GM12875 (cell line): ENCODE measurements at regions not wholly inside any gene's neighbourhood (a gene's known extent, or its start where the extent isn't known, plus 50 kb on each side); places are given as distances from the start of the nearest gene placed in this dataset.

Source experiments
- H3K4me3 ChIP-seq: one replicate; pipeline ENCODE4 v1.5.1; 2011; ENCODE audit warnings: low read depth, low read length, control low read depth
- TF ChIP-seq, protein P1 (sequence below): IDR thresholded peaks from 2 replicates; pipeline ENCODE4 v1.5.1; 2011; ENCODE audit warnings: low read depth, mild to moderate bottlenecking, control low read depth, inconsistent platforms, low read length, moderate library complexity, borderline replicate concordance; ENCODE audit not compliant: insufficient read depth

DNA sequence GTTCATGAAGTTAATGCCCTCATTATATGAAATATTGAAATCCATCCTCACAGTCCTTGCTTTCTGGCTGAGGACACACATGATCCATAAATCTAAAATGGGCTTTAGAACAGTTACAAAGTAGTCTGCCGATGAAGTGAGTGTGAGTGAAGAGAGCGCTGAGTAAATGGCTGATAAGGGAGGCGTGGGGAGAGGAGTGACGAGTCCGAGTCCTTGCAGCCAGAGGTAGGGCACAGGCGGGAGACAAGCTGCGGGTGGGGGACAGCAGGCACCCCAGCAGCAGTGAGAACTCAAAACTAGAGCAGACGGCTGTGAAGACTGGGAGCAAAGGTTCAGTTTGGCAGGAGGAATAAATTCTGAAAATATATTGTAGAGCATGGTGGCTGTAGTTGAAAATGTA lies 140.1 kb upstream of the ATP2B1 start:
- TF ChIP-seq, protein P1, sequence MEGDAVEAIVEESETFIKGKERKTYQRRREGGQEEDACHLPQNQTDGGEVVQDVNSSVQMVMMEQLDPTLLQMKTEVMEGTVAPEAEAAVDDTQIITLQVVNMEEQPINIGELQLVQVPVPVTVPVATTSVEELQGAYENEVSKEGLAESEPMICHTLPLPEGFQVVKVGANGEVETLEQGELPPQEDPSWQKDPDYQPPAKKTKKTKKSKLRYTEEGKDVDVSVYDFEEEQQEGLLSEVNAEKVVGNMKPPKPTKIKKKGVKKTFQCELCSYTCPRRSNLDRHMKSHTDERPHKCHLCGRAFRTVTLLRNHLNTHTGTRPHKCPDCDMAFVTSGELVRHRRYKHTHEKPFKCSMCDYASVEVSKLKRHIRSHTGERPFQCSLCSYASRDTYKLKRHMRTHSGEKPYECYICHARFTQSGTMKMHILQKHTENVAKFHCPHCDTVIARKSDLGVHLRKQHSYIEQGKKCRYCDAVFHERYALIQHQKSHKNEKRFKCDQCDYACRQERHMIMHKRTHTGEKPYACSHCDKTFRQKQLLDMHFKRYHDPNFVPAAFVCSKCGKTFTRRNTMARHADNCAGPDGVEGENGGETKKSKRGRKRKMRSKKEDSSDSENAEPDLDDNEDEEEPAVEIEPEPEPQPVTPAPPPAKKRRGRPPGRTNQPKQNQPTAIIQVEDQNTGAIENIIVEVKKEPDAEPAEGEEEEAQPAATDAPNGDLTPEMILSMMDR: no peak
- H3K4me3 ChIP-seq: no peak overlapping the region

DNA sequence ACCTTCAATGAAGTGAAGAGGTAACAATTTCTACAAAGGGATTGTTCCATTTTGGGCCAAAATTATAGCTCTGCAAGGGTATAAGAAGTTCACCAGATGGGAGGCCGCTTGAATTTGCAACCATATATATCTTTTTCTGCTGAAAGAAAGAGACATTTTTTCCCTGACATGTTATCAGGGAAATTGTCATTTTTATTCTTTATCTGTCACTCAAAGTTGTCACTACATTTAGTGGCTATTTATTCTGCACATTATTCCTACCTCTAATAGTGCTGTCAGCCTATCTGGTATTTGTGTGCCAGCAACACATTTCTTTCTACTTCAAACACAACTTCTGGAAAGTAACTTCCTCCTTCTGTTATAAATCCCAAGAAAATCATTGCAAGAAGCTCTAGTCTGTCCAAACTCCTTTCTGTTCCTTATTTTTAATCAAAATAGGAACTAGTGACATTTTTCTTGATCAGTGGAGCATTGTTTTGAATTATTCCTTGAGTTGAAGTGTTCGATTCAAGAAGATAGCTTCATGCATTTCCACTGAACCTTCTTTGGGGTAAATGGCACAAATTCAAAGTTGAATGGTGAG lies 137.9 kb upstream of the ATP2B1 start:
- TF ChIP-seq, protein P1: no peak

DNA sequence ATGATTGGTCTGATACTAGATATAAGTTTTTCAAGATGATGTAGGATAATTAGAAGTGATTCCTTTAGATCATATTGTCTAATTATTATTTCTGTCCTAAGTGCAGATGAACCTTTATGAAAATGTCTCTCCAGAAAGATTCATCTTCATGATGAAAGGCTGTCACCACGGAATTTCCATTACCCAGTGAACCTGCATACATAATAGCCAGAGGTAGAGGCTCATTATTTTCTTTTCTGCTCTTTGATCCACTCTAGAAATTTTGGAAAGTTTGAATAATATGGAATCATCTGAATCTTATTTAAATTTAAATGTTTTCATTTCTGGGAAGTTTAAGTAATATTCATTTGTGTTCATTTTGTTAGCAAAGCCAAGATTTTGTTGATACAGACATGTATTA lies 137.1 kb upstream of the ATP2B1 start:
- no peak overlapping the region for H3K4me3 ChIP-seq
- TF ChIP-seq, protein P1: no peak

More for the DNA sequence above, 137.9 kb upstream of the ATP2B1 start:
- H3K4me3 ChIP-seq: no peak overlapping the region

- TF ChIP-seq, protein P1: no peak
- H3K4me3 ChIP-seq: no peak overlapping the region
These were observed 136.7 kb upstream of the ATP2B1 start for GRCh38 chr12:89845366-89845765.

DNA sequence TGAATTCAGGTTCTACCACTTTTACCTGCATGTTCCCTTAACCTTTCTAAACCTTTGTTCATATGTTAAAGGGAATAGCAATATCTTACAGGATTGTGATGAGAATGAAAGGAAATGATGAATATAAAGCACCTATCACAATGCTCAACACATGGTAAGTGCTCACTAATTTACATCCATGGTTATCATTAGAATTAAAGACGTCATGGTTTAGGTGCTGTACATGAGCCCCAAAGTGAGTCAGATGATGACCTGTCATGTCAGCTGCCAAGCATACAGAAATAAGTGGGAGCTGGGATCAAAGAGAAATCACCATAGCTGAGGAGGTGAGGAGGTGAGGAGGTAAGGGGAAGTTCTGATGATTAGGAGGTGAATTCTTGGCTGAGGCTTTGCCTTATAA lies 135.9 kb upstream of the ATP2B1 start:
- TF ChIP-seq, protein P1: no peak
- H3K4me3 ChIP-seq: no peak overlapping the region

GRCh38 chr12:89840162-89840922 lies 131.7 kb upstream of the ATP2B1 start:
- TF ChIP-seq, protein P1: no peak
- H3K4me3 ChIP-seq: no peak overlapping the region

DNA sequence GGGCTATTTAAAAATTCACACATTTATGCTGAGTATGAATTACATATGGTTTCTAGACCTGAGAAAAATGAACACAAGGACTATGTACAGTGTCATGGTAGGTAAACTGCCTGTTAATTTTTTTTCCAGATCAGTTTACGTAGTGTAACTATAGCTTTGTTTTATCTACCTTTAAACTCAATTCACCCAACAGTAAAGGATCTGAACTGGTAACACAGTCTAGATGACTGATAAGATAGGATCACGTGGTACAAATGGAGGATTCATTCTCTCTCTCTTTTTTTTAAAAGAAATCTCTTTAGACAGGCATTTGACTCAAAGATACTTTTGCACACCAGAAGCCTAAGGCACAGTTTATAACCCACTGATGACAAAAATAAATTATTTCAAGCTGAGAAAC lies 130.8 kb upstream of the ATP2B1 start:
- TF ChIP-seq, protein P1: no peak
- H3K4me3 ChIP-seq: no peak overlapping the region
